GM19452 (cell line): ENCODE measurements at regions not wholly inside any gene's neighbourhood (a gene's known extent, or its start where the extent isn't known, plus 50 kb on each side); places are given as distances from the start of the nearest gene placed in this dataset.
"Not testable (repeated sequence)": the region's sequence is repeated elsewhere in the genome, so short reads cannot be mapped to it uniquely, and the experiment has no call there.

Experiments
- ATAC-seq: cut with Tn5 transposase; IDR thresholded peaks from one replicate; pipeline ENCODE4 v1.9.1; 2021; ENCODE audit not compliant: unreplicated experiment

- ATAC-seq = no peak
Observed at GRCh38 chr5:124622851-124623250, 123.6 kb downstream of the ZNF608 start.

GRCh38 chr5:124621279-124621678 is 125.2 kb downstream of the ZNF608 start:
- ATAC-seq = no peak

DNA sequence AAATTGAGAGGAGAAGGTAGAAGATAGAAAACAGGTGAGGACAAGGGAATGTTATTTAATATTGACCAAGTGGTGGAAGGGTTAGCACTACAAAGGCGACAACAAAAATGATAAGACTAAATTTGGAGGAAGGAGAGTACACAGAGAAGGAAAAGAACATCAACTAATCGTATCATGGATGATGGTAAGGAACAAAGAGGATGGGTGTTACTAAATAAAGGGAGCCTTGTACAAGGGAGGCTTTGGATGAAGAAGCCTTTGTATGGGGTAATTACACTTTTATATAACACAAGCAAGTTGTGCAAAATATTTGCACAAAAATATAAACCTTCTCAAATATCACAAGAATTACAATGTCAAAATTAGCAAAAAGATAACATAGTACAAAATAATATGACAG is 125.7 kb downstream of the ZNF608 start:
- ATAC-seq = no peak

DNA sequence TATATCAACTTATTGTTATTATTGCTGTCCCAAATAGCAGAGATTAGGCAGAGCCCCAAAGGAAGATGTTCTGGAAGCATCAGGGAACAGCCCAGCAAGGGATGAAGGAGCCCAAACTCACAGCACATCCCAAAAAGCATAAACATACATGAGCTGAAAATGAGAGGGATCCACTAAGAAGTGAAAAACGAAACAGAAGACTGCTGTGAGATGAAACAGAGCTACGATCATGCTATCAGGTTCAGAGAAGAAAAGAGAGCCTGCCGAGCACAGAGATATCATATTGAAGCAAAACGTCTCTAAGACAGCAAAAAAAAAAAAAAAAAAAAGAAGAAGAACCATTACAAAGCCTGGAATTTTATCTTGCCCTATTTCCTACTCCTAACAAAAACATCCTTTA is 127.3 kb downstream of the ZNF608 start:
- no peak for ATAC-seq

- no peak for ATAC-seq
Observed at GRCh38 chr5:124617787-124618186, 128.7 kb downstream of the ZNF608 start.

DNA sequence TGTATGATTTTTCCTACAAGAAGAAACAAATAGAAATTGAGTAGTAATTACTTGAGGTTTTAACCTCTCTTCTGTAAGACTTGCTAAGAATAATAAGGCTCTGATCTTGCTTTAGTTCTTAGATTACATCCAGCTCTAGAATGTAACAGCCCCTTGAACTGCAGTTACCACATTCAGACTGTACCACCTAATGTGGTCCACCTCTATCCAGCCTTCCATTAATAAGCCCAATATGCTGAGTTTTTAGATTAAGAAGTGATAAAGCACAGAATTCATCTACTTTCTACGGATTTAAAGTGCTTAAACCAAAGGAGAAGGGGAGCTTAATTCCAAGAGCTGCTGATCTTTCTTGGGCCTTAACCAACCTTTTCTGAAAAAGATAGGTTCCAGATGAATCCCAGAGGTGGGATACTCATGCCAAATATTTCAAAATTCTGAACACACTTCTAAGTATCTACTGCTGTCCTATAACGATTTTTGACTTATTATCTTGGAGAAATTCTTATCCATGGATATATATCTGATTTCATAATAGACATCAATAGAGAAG is 131.5 kb downstream of the ZNF608 start:
- no peak for ATAC-seq

DNA sequence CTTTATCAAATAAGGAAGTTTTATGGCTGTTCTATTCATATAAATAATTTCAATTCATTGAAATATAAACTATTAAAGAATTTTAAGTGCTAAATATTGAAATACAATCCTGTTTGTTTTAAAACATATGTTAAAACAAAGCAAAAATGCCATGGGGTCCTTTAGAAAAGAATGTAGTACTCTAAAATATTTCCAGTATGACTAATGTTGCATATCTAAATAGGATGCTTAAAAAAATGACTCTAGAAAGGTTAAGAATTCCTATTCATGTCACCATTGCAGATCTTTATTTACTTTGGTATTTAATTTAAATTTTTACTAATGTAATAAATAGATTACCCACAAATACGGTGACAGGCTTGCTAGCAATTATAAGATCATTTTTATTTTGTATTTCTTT is 132.3 kb downstream of the ZNF608 start:
- no peak for ATAC-seq

GRCh38 chr5:124613273-124613953 is 133.0 kb downstream of the ZNF608 start:
- ATAC-seq = no peak

GRCh38 chr5:124612023-124612422 is 134.4 kb downstream of the ZNF608 start:
- ATAC-seq = no peak

GRCh38 chr5:124611262-124611661 is 135.2 kb downstream of the ZNF608 start:
- not testable (repeated sequence) for ATAC-seq

- not testable (repeated sequence) for ATAC-seq
Observed at GRCh38 chr5:124609685-124610084, 136.8 kb downstream of the ZNF608 start.

DNA sequence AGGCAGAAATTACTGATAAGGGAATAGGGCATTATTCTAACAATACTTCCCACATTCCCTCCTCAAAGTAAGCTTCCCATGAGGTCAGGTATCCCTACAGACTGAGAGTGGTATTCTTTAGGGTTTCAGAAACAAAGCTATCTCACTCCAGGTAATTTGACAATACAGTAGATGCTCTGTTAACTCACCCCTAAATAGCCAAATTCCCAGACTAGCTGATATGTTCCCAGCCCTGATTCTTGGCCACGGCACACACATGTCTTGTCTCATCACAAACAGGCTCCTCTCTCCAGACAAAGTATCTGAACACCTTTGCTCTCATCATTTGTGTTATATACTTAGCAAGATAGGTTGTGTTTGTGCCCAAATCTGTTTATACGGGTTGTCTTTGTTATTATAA is 139.9 kb downstream of the ZNF608 start:
- ATAC-seq = no peak

- no peak for ATAC-seq
Observed at GRCh38 chr5:124606093-124606492, 140.3 kb downstream of the ZNF608 start.

- no peak for ATAC-seq
Observed at GRCh38 chr5:124605541-124605940, 140.9 kb downstream of the ZNF608 start.

DNA sequence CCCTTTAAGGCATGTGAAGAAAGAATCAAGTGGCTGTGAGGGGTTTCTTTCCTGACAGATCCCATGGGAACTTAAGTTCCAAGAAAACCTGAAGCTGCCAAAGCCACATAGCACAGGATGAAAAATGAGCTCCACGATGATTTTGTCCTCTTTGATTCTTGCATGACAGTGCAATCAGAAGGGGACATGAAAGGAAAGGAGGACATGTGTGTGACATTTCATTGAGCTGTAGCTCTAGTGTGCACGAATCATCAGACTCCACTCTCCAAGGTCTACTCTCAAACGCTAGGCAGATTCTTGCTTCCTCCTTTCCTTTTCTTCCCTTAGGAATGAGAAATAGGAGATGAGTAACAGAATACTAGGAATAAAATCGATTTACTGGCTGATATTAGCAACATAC is 142.0 kb downstream of the ZNF608 start:
- ATAC-seq = no peak

GRCh38 chr5:124602925-124603650 is 143.4 kb downstream of the ZNF608 start:
- no peak for ATAC-seq

DNA sequence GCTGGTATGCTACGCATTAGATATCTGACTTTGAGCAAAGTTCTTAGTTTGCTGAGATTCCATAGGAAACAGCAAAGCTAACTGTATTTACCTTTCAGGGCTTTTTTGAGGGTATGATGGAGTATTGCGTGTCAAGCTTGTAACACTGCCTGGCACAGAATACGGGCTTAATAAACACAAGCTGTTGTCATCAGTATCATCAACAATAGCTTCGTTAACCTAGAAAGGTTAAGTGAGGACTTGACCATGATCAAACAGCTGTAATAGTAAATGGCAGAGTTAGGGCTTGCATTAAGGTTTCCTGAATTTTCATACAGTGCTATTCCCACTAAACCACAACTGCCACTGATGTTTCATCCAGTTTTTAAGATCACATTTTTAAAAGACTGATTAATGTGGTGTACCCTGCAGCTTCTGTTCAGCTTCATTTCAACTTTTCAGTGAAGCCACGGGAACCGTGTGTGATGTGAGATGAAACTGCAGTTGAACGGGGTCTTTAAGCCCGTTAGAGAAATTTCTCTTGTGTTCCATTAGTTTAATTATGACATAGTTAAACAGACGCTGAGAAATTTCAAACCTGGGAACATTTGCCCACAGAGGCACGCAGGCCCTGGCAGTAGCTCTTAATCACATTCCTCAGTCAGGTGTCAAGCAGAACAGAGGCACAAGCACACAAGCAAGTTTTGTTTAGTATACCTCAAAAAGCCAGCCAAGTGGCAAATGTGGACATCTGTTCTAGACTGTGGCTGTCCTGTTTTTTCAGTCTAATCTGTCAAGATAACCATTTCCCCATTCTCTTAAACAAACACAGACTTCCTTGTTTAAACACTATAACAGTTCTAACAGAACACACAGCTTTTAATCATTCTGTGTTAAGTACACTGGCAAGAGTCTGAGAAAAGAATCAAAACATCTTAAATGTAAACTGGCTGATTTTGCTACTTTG is 147.1 kb downstream of the ZNF608 start:
- ATAC-seq = peak; percentile 66

DNA sequence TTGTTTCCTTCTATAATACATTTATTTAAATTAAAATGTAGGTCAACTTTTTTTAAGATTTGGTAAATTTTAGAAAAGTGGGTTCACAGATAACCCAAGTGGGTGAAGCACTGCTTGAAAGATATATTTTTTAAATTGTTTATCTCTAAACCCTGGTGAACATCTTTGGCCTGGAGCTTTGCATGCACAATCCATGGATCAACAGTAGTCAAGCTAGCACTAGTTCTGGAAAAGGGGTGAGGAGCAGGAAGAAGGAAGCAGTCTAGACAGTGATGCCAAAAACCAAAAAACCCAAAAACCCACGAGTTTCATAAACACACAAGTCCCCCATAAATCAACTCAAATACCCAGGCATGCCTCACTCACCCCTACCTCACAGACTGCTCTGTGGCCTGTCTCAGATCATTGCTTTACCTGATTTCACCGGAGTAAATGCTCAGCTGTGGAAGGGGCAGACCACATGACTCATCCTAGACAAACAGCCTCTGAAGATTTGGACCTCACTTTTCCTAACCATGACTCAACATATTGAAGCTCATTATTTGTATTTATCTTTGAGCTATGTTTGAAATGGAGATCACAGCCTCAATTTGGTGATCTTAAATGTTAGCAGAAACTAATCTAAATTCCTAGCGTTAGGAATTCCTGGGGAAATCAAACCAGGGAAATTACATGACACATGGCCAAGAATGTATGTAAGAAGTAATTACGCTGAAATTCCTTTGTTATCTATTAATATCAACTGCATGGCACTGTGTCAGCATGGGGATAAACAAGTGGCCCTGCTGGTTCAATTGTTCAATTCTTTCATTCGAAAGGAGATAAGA is 149.6 kb downstream of the ZNF608 start:
- no peak for ATAC-seq

GRCh38 chr5:124593952-124594351 is 152.5 kb downstream of the ZNF608 start:
- no peak for ATAC-seq

DNA sequence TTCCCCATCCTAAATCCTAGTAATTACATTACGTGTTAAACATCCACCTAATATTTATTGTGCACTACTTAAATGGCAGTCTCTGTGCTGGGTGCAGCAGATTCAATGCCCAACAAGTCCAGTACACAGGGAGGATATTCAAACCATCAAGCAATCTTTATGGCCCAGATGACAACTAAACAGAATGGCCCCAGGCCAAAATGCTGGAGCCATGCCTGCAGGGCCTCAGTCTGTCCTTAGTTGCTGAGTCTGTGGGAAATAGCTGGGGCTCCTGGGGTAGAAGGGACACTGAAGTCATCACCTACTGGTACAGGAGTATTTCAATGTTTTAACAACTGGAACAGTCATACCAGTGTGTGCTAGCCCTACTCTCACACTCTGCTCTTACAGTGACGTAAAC is 153.5 kb downstream of the ZNF608 start:
- no peak for ATAC-seq
